CD4-positive, alpha-beta T cell treated with Interleukin-6 for 4 hours (primary cell): ENCODE measurements at regions not wholly inside any gene's neighbourhood (a gene's known extent, or its start where the extent isn't known, plus 50 kb on each side); places are given as distances from the start of the nearest gene placed in this dataset.

Source experiments
- DNase-seq: peaks from one replicate; pipeline ENCODE4 v3.0.0-alpha.2; 2020; ENCODE audit warnings: mixed read lengths

- no peak for DNase-seq
These were observed 151.2 kb upstream of the ADRA1B start for GRCh38 chr5:159765135-159765433.

DNA sequence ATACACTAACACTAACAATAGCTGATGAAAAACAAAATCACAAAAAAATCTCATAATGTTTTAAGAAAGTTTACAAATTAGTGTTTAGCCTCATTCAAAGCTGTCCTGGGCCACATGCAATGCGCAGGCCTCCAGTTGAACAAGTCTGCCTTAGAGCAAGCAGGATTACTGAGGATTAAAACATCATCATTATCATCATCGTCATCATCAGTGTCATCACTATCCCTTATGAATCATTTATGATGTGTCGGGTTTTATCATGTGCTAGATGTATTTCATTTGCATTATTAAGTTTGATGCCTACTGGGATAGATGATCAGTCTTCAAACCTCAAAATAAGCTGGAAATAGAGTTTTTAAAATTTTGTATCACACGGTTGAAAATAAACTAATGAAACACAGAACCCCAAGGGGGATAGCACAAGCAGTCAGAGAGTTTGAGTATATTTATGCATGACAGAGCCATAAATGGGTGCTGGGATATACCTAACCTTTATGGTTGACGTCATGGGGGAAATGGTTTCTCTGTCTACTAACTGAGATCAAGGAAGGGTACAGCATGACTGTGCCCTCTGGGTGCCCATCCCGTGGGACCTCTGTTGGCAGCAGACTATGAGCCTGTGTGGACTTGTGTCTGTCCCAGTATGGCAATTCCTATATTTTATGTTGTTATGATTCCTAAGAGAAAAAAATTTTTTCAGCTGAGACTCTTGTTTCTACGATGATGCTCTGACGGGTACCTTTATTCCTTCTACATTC is 150.3 kb upstream of the ADRA1B start:
- no peak for DNase-seq

DNA sequence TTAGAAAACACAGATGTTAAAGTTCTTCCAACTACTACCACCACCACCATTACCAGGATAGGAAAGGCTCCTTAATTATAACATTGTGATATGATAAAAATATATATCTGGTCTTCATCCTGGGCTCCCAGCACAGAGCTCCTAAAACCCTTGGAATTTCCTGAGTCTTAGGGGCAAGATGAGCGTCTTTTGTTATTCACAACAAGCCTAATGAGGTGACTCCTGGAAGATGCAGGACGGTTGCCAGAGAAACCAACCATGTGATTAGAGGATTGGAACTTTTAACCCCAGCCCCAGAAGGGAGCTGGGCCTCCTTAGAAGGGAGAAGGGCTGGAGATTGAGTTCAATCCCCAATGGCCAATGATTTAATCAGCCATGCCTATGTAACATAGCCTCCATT is 148.0 kb upstream of the ADRA1B start:
- DNase-seq = no peak

GRCh38 chr5:159772698-159773061 is 143.6 kb upstream of the ADRA1B start:
- no peak for DNase-seq

- DNase-seq = peak; percentile 43
These were observed 143.0 kb upstream of the ADRA1B start for GRCh38 chr5:159773062-159773924.

- DNase-seq = no peak
These were observed 141.7 kb upstream of the ADRA1B start for GRCh38 chr5:159774476-159775031.

GRCh38 chr5:159775890-159776289 is 140.4 kb upstream of the ADRA1B start:
- DNase-seq = no peak

DNA sequence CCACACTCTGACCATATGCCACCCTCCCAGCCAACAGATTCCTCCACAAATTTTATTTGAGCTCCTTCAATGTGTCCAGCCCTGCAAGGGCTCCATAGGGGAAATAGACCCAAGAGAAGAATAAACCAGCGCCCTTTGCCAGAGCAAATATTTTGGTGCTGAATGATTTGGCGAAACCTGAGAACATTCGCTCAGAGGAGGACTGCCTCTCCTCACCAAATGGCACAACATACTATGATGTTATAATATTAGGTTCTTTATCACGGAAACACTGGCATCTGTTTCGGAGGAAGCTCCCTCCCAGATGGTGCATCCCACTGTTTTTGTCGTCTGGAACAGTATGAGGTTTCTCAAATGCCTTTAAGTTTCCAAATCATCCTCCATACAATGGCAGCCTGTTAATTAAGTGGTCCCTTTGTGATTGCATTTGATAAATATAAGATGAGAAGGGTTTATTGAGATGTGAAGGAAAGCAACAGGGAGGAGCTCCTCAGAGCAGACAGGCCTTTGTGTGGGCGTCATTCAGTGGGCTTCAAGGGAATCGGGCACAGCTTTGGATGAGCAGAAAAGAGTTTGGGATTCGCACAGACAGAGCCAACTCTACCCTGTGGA is 139.1 kb upstream of the ADRA1B start:
- DNase-seq = no peak

GRCh38 chr5:159779481-159779880 is 136.8 kb upstream of the ADRA1B start:
- DNase-seq = no peak

DNA sequence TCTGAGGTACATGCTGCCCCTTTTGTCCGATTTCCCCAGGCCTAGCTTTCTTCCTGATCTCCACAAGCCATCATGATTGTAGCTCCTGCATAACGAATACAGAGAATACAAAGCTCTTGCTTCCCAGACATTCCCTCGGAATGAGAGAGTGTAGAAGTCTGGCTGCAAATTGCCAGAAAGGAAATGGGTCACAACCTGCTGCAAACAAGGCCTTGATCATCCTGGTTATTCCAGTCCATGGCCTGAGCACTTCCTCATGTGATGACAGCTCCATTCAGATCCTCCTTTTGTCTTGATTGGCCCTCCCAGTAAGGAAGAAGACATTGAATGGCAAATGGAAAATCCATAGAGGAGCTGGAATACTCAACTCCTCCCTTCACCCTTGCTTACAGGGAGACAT is 136.0 kb upstream of the ADRA1B start:
- DNase-seq = no peak

GRCh38 chr5:159781626-159782157 is 134.6 kb upstream of the ADRA1B start:
- DNase-seq = no peak

DNA sequence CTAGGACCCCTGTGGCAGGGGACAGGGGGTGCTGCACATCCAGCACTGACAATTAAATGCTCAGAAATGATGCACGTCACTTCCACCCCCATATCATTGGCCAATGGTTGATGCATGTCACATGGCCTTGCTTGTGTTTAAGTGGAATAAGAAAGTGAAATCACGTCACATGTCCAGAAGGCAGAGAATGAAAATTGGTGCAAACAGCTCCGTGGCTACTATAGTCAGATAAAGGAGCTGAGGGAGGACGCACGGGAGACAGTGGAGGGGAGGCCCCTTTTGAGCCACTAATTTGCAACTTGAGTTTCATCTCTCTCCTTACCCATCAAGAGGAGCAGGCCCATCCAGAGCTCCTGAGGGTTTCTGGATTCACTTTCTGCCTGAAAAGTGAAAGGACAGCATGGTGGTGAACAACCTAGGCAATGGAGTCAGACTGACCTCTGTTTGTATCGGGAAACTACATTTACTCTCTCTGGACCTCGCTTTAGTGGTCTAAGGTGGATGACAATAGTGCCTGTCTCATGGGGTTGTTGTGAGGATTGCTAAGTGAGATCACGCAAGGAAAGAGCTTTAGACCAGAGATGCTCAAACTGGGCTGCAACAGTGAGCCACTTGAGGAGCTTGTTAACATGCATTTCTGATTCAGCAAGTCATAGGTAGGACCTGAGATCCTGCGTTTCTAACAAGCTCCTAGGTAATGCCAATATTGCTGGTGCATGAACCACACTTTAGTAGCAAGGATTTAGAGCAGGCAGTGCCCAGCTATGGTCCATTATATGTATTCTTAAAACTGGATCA is 133.9 kb upstream of the ADRA1B start:
- no peak for DNase-seq

DNA sequence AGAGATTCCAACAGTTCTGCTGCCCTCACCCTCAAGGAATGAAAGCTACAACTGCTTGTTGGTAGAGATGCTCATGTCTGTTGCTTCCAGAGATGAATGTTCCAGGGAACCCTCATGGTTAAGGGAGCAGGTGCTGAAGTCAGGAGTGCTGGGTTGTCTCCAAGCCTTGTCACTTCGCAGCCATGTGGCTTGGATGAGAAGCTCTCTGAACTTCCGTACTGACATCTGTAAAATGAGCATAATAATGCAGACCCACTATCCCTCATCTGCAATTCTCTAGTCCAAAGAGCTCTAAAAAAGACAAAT is 133.3 kb upstream of the ADRA1B start:
- no peak for DNase-seq

DNA sequence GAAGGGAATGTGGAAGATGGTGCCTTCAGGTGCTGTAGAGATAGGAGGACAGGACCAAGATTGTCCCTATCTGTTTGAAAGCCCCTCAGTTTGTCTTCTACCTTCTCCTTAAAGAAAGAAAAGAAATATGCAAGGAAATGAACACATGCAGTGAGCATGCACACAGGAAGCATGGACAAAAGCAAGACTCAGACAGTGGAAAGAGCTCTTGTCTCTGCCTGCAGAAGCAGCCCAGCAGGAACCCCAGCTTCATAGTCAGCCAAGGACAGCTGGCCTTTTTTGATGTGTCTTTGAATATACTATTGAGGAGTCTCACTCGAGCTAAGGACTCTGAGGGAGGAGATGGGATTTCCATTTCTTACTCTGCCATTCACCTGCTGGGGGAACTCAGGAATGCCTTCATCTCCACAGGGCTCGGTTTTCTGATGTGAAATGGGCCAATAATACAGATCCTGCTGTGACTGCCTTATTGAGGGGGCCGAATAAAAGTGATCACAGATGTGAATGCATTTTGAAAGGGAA is 132.5 kb upstream of the ADRA1B start:
- no peak for DNase-seq

DNA sequence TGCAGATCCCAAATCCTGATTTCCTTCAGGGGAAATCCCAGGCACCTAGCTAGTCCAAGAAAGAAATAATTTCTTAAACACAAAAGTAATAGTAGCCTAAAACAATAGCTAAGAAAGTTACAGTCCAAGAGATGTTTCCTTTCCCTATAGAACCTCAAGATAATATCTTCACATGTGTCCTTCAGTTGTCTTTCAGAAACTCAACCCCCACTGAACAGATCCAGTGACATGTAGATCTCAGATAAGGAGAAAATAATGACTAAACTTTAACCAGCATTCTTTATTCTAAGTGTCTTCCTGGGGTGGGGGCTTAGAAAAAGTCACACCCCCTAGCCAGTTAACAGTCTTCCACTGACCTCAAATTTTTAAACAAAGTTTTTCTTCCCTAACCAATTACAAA is 131.3 kb upstream of the ADRA1B start:
- DNase-seq = no peak

GRCh38 chr5:159785656-159786055 is 130.6 kb upstream of the ADRA1B start:
- no peak for DNase-seq

DNA sequence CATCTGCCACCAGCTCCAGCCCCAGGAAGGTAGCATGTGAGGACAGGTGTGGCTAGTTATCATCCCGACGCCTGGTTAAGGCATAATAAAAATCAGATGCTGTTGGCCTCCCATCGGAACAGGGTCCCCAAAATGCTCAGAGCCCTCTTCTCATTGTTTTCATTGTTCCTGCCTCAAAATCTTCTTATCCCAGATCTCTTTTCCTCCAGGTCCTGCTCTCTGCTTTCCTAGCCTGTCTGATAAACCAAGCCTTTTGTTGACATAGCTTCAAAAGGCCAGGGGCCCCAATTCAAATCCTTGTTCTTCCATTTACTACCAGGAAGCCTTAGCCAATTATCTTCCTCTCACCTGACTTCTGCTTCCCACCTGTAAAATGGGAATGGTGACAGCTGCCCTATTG is 130.1 kb upstream of the ADRA1B start:
- DNase-seq = no peak

- no peak for DNase-seq
These were observed 129.2 kb upstream of the ADRA1B start for GRCh38 chr5:159786901-159787691.

GRCh38 chr5:159787837-159788236 is 128.4 kb upstream of the ADRA1B start:
- DNase-seq = no peak

GRCh38 chr5:159788835-159789331 is 127.4 kb upstream of the ADRA1B start:
- DNase-seq = no peak

- no peak for DNase-seq
These were observed 124.1 kb upstream of the ADRA1B start for GRCh38 chr5:159792180-159792579.
